Smooth muscle cell (in vitro differentiated cells): ENCODE measurements at regions not wholly inside any gene's neighbourhood (a gene's known extent, or its start where the extent isn't known, plus 50 kb on each side); places are given as distances from the start of the nearest gene placed in this dataset.

ENCODE experiments used
- DNase-seq: peaks from one replicate; lab custom pipeline; 2025; ENCODE audit not compliant: unreplicated experiment; lab: John Stamatoyannopoulos, UW
- H2AFZ ChIP-seq: fragments of 200-600 bp; sonication (generic); 2 replicates; pipeline ENCODE4 v1.6.0; 2016; ENCODE audit warnings: antibody characterized with exemption, low read depth, mild to moderate bottlenecking
- H3F3A ChIP-seq: fragments of 200-600 bp; sonication (generic); 2 replicates; pipeline ENCODE4 v1.6.0; 2017; ENCODE audit warnings: antibody characterized with exemption, low read depth
- H3K27ac ChIP-seq: fragments of 200-600 bp; sonication (generic); 2 replicates; pipeline ENCODE4 v1.5.1; 2016; ENCODE audit warnings: low read depth, mild to moderate bottlenecking
- H3K27me3 ChIP-seq: fragments of 200-600 bp; sonication (generic); 2 replicates; pipeline ENCODE4 v1.6.1; 2016; ENCODE audit warnings: low read depth, mild to moderate bottlenecking
- H3K36me3 ChIP-seq: fragments of 200-600 bp; sonication (generic); 2 replicates; pipeline ENCODE4 v1.5.1; 2016; ENCODE audit warnings: low read depth
- H3K4me1 ChIP-seq: fragments of 200-600 bp; sonication (generic); 2 replicates; pipeline ENCODE4 v1.5.1; 2016; ENCODE audit warnings: low read depth
- H3K4me2 ChIP-seq: fragments of 200-600 bp; sonication (generic); 2 replicates; pipeline ENCODE4 v1.6.0; 2016; ENCODE audit warnings: mild to moderate bottlenecking
- H3K4me3 ChIP-seq: fragments of 200-600 bp; sonication (generic); 2 replicates; pipeline ENCODE4 v1.5.1; 2016; ENCODE audit warnings: mild to moderate bottlenecking
- H3K79me2 ChIP-seq: fragments of 200-600 bp; sonication (generic); 2 replicates; pipeline ENCODE4 v1.6.0; 2016; ENCODE audit warnings: low read depth, mild to moderate bottlenecking
- H3K9ac ChIP-seq: fragments of 200-600 bp; sonication (generic); 2 replicates; pipeline ENCODE4 v1.6.0; 2016; ENCODE audit warnings: low read depth
- H3K9me3 ChIP-seq: fragments of 200-600 bp; sonication (generic); replicated peaks from 2 replicates; pipeline ENCODE4 v1.5.1; 2016; ENCODE audit warnings: low read depth
- H4K20me1 ChIP-seq: fragments of 200-600 bp; sonication (generic); 2 replicates; pipeline ENCODE4 v1.6.0; 2016; ENCODE audit warnings: low read depth
- WGBS: methylation state at CpG from one replicate; pipeline ENCODE4 v1.1.7; 2016; ENCODE audit warnings: low lambda C conversion rate; 5-methylcytosine and 5-hydroxymethylcytosine counted together
- TF ChIP-seq, protein P1 (sequence below): fragments of 200-600 bp; sonication (generic); IDR thresholded peaks from 2 replicates; pipeline ENCODE4 v1.5.1; 2017; ENCODE audit warnings: borderline replicate concordance, mild to moderate bottlenecking, antibody characterized with exemption; ENCODE audit not compliant: insufficient read depth, poor library complexity, severe bottlenecking

DNA sequence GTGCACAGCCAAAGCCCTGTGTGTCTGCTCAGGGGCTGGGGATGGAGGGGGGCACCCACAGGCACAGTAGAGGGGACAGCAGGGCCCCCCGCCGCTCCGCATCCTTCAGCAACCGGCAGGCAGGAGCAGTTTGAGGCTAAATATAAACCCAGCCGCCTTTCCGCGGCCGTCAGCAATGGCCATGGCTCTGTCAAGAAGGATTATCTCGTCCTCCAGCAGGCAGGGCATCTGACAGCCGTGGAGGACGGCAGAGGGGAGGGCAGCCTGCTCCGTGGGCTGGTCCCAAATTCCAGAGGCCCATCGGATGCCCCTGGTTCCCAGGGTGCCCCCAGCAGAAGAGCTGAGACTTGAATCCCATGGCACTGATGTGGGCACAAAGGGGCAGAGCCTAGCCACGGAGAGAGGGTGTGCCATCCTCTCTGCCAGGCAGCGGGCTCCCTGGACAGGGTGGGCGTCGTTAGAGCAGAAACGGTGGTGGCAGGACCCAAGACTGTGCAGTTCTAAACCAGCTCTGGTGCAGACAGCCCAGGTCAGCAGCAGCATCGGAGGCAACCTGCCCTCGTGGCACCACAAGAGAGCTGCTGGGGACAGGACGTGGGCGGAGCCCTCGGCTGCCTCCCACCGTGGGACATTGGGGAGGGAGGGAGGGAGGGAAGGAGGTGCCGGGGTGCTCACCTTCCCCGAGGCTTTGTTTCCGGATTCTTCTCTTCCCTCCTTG lies 198.8 kb upstream of the CIBAR2 start:
- H3K27ac ChIP-seq, result no peak overlapping the region
- peaks cover 38% of the 10 kb centered on the region for H3K4me1 ChIP-seq
- WGBS, result 24% methylated on average over 20 of the region's 27 CpGs
- H3K9ac ChIP-seq, result no peak overlapping the region
- H3K36me3 ChIP-seq, result no peaks in the 10 kb centered on the region
- H3K9me3 ChIP-seq, result no peaks in the 10 kb centered on the region
- TF ChIP-seq, protein P1, sequence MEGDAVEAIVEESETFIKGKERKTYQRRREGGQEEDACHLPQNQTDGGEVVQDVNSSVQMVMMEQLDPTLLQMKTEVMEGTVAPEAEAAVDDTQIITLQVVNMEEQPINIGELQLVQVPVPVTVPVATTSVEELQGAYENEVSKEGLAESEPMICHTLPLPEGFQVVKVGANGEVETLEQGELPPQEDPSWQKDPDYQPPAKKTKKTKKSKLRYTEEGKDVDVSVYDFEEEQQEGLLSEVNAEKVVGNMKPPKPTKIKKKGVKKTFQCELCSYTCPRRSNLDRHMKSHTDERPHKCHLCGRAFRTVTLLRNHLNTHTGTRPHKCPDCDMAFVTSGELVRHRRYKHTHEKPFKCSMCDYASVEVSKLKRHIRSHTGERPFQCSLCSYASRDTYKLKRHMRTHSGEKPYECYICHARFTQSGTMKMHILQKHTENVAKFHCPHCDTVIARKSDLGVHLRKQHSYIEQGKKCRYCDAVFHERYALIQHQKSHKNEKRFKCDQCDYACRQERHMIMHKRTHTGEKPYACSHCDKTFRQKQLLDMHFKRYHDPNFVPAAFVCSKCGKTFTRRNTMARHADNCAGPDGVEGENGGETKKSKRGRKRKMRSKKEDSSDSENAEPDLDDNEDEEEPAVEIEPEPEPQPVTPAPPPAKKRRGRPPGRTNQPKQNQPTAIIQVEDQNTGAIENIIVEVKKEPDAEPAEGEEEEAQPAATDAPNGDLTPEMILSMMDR, result no peak
- H3K27me3 ChIP-seq, result no peaks in the 10 kb centered on the region
- DNase-seq, result no peak
- H3F3A ChIP-seq, result peaks cover 8% of the 10 kb centered on the region
- no peak overlapping the region for H2AFZ ChIP-seq
- no peak overlapping the region for H3K4me3 ChIP-seq
- H3K4me2 ChIP-seq, result peak overlapping the region; percentile 17
- H3K79me2 ChIP-seq, result peaks cover 3% of the 10 kb centered on the region
- peaks cover 84% of the 10 kb centered on the region for H4K20me1 ChIP-seq

DNA sequence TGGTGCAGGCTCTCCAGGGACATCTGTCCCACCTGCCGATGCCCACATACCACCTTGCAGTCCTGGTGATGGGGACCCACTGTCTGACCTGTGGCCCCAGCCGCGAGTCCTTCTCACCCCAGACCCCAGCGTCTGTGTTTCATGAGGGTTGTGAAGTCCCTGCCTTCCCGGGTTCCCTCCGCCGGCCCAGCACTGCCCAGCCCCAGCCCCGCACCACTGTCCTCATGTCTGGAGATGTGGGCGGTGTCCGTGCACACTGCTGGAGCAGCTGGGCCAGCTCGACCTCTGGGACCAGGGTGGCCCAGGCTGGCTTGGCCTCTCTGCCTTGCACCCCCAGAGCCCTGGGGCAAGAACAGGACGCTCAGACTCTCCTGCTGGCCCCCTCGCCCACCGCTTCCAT lies 199.5 kb upstream of the CIBAR2 start:
- H3K4me1 ChIP-seq, result peaks cover 38% of the 10 kb centered on the region
- no peaks in the 10 kb centered on the region for H3K27me3 ChIP-seq
- H3K4me3 ChIP-seq, result no peak overlapping the region
- 80% methylated on average over 14 of the region's 14 CpGs for WGBS
- H3K9ac ChIP-seq, result no peak overlapping the region
- peaks cover 84% of the 10 kb centered on the region for H4K20me1 ChIP-seq
- no peak for DNase-seq
- peaks cover 6% of the 10 kb centered on the region for H3K79me2 ChIP-seq
- TF ChIP-seq, protein P1, result no peak
- no peaks in the 10 kb centered on the region for H3K9me3 ChIP-seq
- no peak overlapping the region for H2AFZ ChIP-seq
- H3F3A ChIP-seq, result peaks cover 8% of the 10 kb centered on the region
- no peaks in the 10 kb centered on the region for H3K36me3 ChIP-seq
- H3K4me2 ChIP-seq, result no peak overlapping the region
- H3K27ac ChIP-seq, result no peak overlapping the region

DNA sequence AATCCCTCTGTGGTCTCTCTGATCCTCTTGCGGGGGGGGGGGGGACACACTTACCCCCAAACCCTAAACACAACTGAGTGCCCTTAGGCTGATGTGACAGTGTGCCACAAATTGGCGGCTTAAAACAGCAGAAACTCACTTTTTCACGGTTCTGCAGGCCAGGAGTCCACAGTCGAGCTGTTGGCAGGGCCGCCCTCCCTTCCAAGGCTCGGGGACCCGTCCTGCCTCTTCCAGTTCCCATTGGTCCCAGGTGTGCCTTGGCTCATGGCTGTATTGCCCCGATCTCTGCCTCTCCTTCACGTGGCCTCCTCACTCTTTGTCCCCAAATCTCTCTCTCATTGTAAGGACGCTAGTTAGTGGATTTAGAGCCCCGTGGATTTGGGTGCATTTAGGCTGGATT lies 199.9 kb upstream of the CIBAR2 start:
- no peaks in the 10 kb centered on the region for H3K27me3 ChIP-seq
- no peaks in the 10 kb centered on the region for H3K9me3 ChIP-seq
- no peak overlapping the region for H3K27ac ChIP-seq
- H3K4me2 ChIP-seq, result no peak overlapping the region
- H3K79me2 ChIP-seq, result peaks cover 6% of the 10 kb centered on the region
- no peak overlapping the region for H2AFZ ChIP-seq
- H3F3A ChIP-seq, result peaks cover 8% of the 10 kb centered on the region
- H3K4me3 ChIP-seq, result no peak overlapping the region
- no peak overlapping the region for H3K9ac ChIP-seq
- no peak for DNase-seq
- peaks cover 38% of the 10 kb centered on the region for H3K4me1 ChIP-seq
- WGBS, result 81% methylated on average over 11 of the region's 11 CpGs
- H3K36me3 ChIP-seq, result no peaks in the 10 kb centered on the region
- peaks cover 86% of the 10 kb centered on the region for H4K20me1 ChIP-seq
- TF ChIP-seq, protein P1, result no peak
